CD4-positive, alpha-beta T cell (primary cell): ENCODE measurements at regions not wholly inside any gene's neighbourhood (a gene's known extent, or its start where the extent isn't known, plus 50 kb on each side); places are given as distances from the start of the nearest gene placed in this dataset.

Experiments used
- ATAC-seq: fragments of 200-7000 bp; cut with Tn5 transposase; one replicate; pipeline ENCODE4 v1.10.0; 2022; ENCODE audit warnings: mild to moderate bottlenecking; ENCODE audit not compliant: poor library complexity
- CTCF ChIA-PET: fragments of 350-600 bp; sonication (Branson Sonifier 250); formaldehyde crosslinking; loops from one replicate; lab custom pipeline; 2021; ENCODE audit warnings: antibody characterized with exemption, inconsistent platforms; lab: Charles Lee
- POLR2A ChIA-PET: fragments of 350-600 bp; sonication (Branson Sonifier 250); formaldehyde crosslinking; loops from one replicate; lab custom pipeline; 2021; ENCODE audit warnings: antibody characterized with exemption, inconsistent platforms; lab: Charles Lee
- DNase-seq, 14 experiments: peaks; one replicate each; pipeline ENCODE4 v3.0.0-alpha.2; 2013 to 2020; ENCODE audit warnings: mixed read lengths in 2 of 14
- H3K27ac ChIP-seq, 2 donors: one replicate each; pipeline versions ENCODE4 v1.5.1 to v1.7.0; 2013; ENCODE audit warnings: low read length in 2 of 2, low read depth in 1 of 2, mild to moderate bottlenecking in 1 of 2
- H3K27me3 ChIP-seq, 2 experiments: 1 replicate in 1 of 2; 2 replicates in 1 of 2; pipeline versions ENCODE4 v1.6.1 to v1.7.0; 2013; ENCODE audit warnings: low read length in 2 of 2, control low read depth in 1 of 2, mild to moderate bottlenecking in 1 of 2, moderate library complexity in 1 of 2; ENCODE audit not compliant: insufficient read depth in 2 of 2, control insufficient read depth in 1 of 2
- H3K36me3 ChIP-seq: one replicate; pipeline ENCODE4 v1.6.1; 2013; ENCODE audit warnings: low read length, control low read depth; ENCODE audit not compliant: insufficient read depth
- H3K4me1 ChIP-seq: one replicate; pipeline ENCODE4 v1.6.1; 2013; ENCODE audit warnings: low read length, control low read depth; ENCODE audit not compliant: insufficient read depth
- H3K4me3 ChIP-seq: one replicate; pipeline ENCODE4 v1.5.1; 2013; ENCODE audit warnings: mild to moderate bottlenecking, low read length, moderate library complexity
- H3K9me3 ChIP-seq, 2 experiments: 1 replicate in 1 of 2; 2 replicates in 1 of 2; pipeline versions ENCODE4 v1.6.1 to v1.7.0; 2013; ENCODE audit warnings: low read length in 2 of 2, mild to moderate bottlenecking in 2 of 2, control low read depth in 1 of 2, moderate library complexity in 1 of 2; ENCODE audit not compliant: control insufficient read depth in 1 of 2, insufficient read depth in 1 of 2
- H3K27ac Mint-ChIP-seq: one replicate; pipeline ENCODE4 v1.8.0; 2020; ENCODE audit warnings: mixed read lengths
- H3K27me3 Mint-ChIP-seq: one replicate; pipeline ENCODE4 v1.8.0; 2021; ENCODE audit warnings: mixed read lengths
- H3K36me3 Mint-ChIP-seq: one replicate; pipeline ENCODE4 v1.8.0; 2021; ENCODE audit warnings: low read depth, mixed read lengths
- H3K4me1 Mint-ChIP-seq: one replicate; pipeline ENCODE4 v1.8.0; 2021; ENCODE audit warnings: low read depth, mixed read lengths
- H3K4me3 Mint-ChIP-seq: one replicate; pipeline ENCODE4 v1.8.0; 2020; ENCODE audit warnings: mild to moderate bottlenecking, mixed read lengths
- H3K9me3 Mint-ChIP-seq: one replicate; pipeline ENCODE4 v1.8.0; 2020; ENCODE audit warnings: mixed read lengths
- CTCF ChIP-seq: fragments of 200-600 bp; IDR thresholded peaks from one replicate; pipeline ENCODE4 v1.8.0; 2022; ENCODE audit warnings: antibody characterized with exemption, mild to moderate bottlenecking
- intact Hi-C, 2 experiments: fragments of 100-400 bp; cut with DNase I in 1 of 2; cut with micrococcal nuclease in 1 of 2; formaldehyde crosslinking; loops; one replicate each; pipeline versions ENCODE4 v1.15.1 to v1.9.0; 2023 to 2025; cut with DNase I, micrococcal nuclease

DNA sequence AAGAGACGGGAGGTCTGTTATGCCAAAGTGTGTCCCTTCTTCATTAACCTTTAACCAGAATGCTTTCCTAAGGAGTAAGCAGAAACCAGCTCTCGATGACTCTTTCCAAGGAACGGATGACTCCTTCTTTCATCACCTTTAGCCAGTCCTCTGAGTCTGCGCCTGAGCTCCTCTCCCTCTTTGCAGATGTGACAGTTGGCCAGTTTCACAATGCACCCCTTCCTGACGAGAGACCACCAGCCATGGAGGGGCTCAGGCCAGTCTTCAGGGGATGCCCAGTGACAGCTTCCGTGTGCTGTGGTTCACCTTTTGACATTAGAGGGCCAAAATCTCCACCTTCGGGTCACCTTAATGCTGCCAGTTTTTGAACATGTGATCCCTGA is 826.1 kb downstream of the TBC1D22A start:
- POLR2A ChIA-PET: no interaction called here
- intact Hi-C loops: no loop called here
- CTCF ChIA-PET: no interaction called here
- H3K27me3 ChIP-seq: no peaks in the 10 kb centered on the region
- DNase-seq (no peak), ATAC-seq (no peak)
- H3K4me3 Mint-ChIP-seq: no peak overlapping the region
- no peak overlapping the region for H3K27ac Mint-ChIP-seq
- H3K27me3 Mint-ChIP-seq: no peaks in the 10 kb centered on the region
- peaks cover 7% of the 10 kb centered on the region for H3K9me3 Mint-ChIP-seq
- no peak overlapping the region for H3K4me3 ChIP-seq
- no peak overlapping the region for H3K27ac ChIP-seq
- no peaks in the 10 kb centered on the region for H3K4me1 ChIP-seq
- H3K4me1 Mint-ChIP-seq: no peaks in the 10 kb centered on the region
- H3K36me3 Mint-ChIP-seq: no peaks in the 10 kb centered on the region
- peaks cover 3 to 9% of the 10 kb centered on the region in 2 experiments for H3K9me3 ChIP-seq
- no peak for TF ChIP-seq CTCF
- H3K36me3 ChIP-seq: no peaks in the 10 kb centered on the region

- H3K27me3 Mint-ChIP-seq: no peaks in the 10 kb centered on the region
- H3K36me3 Mint-ChIP-seq: no peaks in the 10 kb centered on the region
- Histone ChIP-seq H3K4me1 (no peaks in the 10 kb centered on the region), H3K9me3 (peaks cover 0 to 9% of the 10 kb centered on the region in 2 experiments), H3K4me3 (no peak overlapping the region), H3K27ac (no peak overlapping the region), H3K36me3 (no peaks in the 10 kb centered on the region), H3K27me3 (no peaks in the 10 kb centered on the region)
- ATAC-seq (no peak), DNase-seq (no peak)
- no peak for TF ChIP-seq CTCF
- H3K4me1 Mint-ChIP-seq: no peaks in the 10 kb centered on the region
- CTCF ChIA-PET: no interaction called here
- intact Hi-C loops: no loop called here
- H3K27ac Mint-ChIP-seq: no peak overlapping the region
- POLR2A ChIA-PET: no interaction called here
- peaks cover 7% of the 10 kb centered on the region for H3K9me3 Mint-ChIP-seq
- H3K4me3 Mint-ChIP-seq: no peak overlapping the region
These were observed 825.6 kb downstream of the TBC1D22A start for GRCh38 chr22:47587861-47588577.

- Histone ChIP-seq H3K9me3 (peaks cover 0 to 9% of the 10 kb centered on the region in 2 experiments), H3K36me3 (no peaks in the 10 kb centered on the region), H3K4me3 (no peak overlapping the region), H3K27ac (no peak overlapping the region), H3K27me3 (no peaks in the 10 kb centered on the region), H3K4me1 (no peaks in the 10 kb centered on the region)
- Mint-ChIP-seq H3K9me3 (peaks cover 7% of the 10 kb centered on the region), H3K4me3 (no peak overlapping the region), H3K27me3 (no peaks in the 10 kb centered on the region), H3K27ac (no peak overlapping the region), H3K36me3 (no peaks in the 10 kb centered on the region), H3K4me1 (no peaks in the 10 kb centered on the region)
- TF ChIP-seq CTCF: no peak
- intact Hi-C loops: no loop called here
- ATAC-seq (no peak), DNase-seq (no peak)
- ChIA-PET CTCF (no interaction called here), POLR2A (no interaction called here)
These were observed 824.9 kb downstream of the TBC1D22A start for GRCh38 chr22:47587361-47587760.
